ENCODE measurements at regions not wholly inside any gene's neighbourhood (a gene's known extent, or its start where the extent isn't known, plus 50 kb on each side); places are given as distances from the start of the nearest gene placed in this dataset.

GRCh38 chr20:54707801-54708200 lies 232.4 kb downstream of the DOK5 start:
- Mint-ChIP-seq H3K36me3 (ENCODE audit: insufficient read depth in 1 of 3, low read depth in 3 of 3) (no peaks in the 10 kb centered on the region), H3K4me1 (no peaks in the 10 kb centered on the region), H3K27ac (no peak overlapping the region), H3K9me3 (no peaks in the 10 kb centered on the region; a peak in 1 of 5 replicates), H3K27me3 (ENCODE audit: low read depth) (peaks cover 3% of the 10 kb centered on the region), H3K4me3 (no peak overlapping the region)
- no peak overlapping the region for H3K18ac ChIP-seq (ENCODE audit: insufficient read length, low read depth, low read length)
- no peak overlapping the region for H2AK5ac ChIP-seq (ENCODE audit: insufficient read length, low read length)
- H3K4ac ChIP-seq (ENCODE audit: low read depth, low read length) = no peak overlapping the region
- no peak overlapping the region for H2BK12ac ChIP-seq (ENCODE audit: insufficient read length, low read depth, low read length)
- TF ChIP-seq CTCF (conservative IDR thresholded peaks at IDR 0.05) = no peak
- H2BK120ac ChIP-seq (ENCODE audit: low read depth, low read length, poor library complexity, severe bottlenecking) = no peak overlapping the region
- DNase-seq = no peak
- no peak overlapping the region for H2AFZ ChIP-seq (ENCODE audit: low read length)
- no peak overlapping the region for H4K5ac ChIP-seq (ENCODE audit: insufficient read length, low read depth, low read length)
- H3K79me2 ChIP-seq (ENCODE audit: insufficient read depth, low read length) = no peaks in the 10 kb centered on the region
- no peaks in the 10 kb centered on the region for H3K4me1 ChIP-seq (ENCODE audit: insufficient read depth, low read length)
- H2BK20ac ChIP-seq (ENCODE audit: low read depth, low read length, poor library complexity, severe bottlenecking) = no peak overlapping the region
- H3K23me2 ChIP-seq (ENCODE audit: insufficient read length, low read depth, low read length, poor library complexity, severe bottlenecking) = no peaks in the 10 kb centered on the region
- H2BK15ac ChIP-seq (ENCODE audit: low read depth, low read length) = no peak overlapping the region
- no peaks in the 10 kb centered on the region for H3K27me3 ChIP-seq (ENCODE audit: insufficient read depth, low read length)
- no peaks in the 10 kb centered on the region for H3K79me1 ChIP-seq (ENCODE audit: insufficient read depth, low read depth, low read length, poor library complexity, severe bottlenecking)
- no peak overlapping the region for H3T11ph ChIP-seq (ENCODE audit: low read length)
- H2BK5ac ChIP-seq (ENCODE audit: insufficient read length, low read length) = no peak overlapping the region
- no peak overlapping the region for H3K27ac ChIP-seq (ENCODE audit: insufficient read length, low read depth, low read length)
- H3K14ac ChIP-seq (ENCODE audit: insufficient read depth, low read length) = no peak overlapping the region
- H3K9me3 ChIP-seq (ENCODE audit: control insufficient read depth, low read depth, low read length) = no peaks in the 10 kb centered on the region
- H3K56ac ChIP-seq (ENCODE audit: insufficient read length, low read depth, low read length) = no peak overlapping the region
- no peak overlapping the region for H3K23ac ChIP-seq (ENCODE audit: insufficient read length, low read depth, low read length)
- H4K8ac ChIP-seq (replicated peaks; ENCODE audit: insufficient read length, low read depth, low read length) = no peak overlapping the region
- no peak overlapping the region for H4K91ac ChIP-seq (ENCODE audit: insufficient read length, low read depth, low read length)
- no CpG with 5 or more reads among the region's 1 CpG for WGBS (ENCODE audit: extremely low coverage, insufficient read length, low lambda C conversion rate)
- no peak overlapping the region for H3K9ac ChIP-seq (ENCODE audit: extremely low read depth, insufficient read length, low read length)
- H4K20me1 ChIP-seq (ENCODE audit: control insufficient read depth, insufficient read depth, insufficient read length) = no peaks in the 10 kb centered on the region
- H3K4me2 ChIP-seq (ENCODE audit: insufficient read depth, insufficient read length, low read length) = no peak overlapping the region

Measured in H9 (cell line).